HG03460 (cell line): ENCODE measurements at regions not wholly inside any gene's neighbourhood (a gene's known extent, or its start where the extent isn't known, plus 50 kb on each side); places are given as distances from the start of the nearest gene placed in this dataset.

Experiments
- ATAC-seq: cut with Tn5 transposase; IDR thresholded peaks from one replicate; pipeline ENCODE4 v1.9.1; 2021; ENCODE audit not compliant: unreplicated experiment

DNA sequence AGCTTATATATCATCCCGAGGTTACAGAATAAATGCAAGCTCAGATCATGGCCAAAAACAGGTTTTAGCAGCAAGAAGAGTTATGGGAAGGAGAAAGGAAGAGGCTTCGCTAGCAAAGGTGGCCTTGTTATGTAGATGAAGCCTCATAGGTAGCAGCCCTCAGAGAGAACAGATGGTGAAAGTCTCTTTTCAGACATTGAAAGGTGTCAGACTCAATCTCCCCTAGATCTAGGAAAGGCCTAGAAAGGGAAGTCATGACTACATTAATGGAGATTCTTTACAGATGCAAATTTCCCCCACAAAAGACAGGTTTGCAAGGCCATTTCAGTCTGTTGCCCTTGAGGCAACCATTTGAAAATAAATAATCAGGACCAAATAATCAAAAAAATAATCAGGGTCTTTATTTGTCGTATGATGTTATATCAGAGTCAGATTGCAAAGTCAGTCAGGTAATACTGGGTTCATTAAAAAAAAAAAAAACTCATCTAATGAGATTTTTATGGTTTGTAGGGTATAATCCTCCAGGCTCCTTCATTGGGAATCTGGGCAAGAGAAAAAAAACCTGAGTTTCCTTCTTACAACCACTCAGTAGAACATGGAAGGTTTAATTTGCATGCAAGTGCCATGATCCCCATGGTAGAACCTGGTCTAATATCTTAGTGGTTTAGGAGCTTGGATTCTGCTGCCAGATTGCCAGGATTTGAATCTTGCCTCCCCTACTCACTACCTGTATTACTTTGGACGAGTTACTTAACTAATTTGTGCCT, 50.8 kb upstream of the HTR2A start:
- no peak for ATAC-seq
